LNCAP (cell line): ENCODE measurements at regions not wholly inside any gene's neighbourhood (a gene's known extent, or its start where the extent isn't known, plus 50 kb on each side); places are given as distances from the start of the nearest gene placed in this dataset.

ENCODE experiments used
- TF ChIP-seq, protein P1 (sequence below): fragments of 450-650 bp; IDR thresholded peaks from 2 replicates; pipeline ENCODE4 v1.5.1; 2017; ENCODE audit warnings: mild to moderate bottlenecking

- TF ChIP-seq, protein P1, sequence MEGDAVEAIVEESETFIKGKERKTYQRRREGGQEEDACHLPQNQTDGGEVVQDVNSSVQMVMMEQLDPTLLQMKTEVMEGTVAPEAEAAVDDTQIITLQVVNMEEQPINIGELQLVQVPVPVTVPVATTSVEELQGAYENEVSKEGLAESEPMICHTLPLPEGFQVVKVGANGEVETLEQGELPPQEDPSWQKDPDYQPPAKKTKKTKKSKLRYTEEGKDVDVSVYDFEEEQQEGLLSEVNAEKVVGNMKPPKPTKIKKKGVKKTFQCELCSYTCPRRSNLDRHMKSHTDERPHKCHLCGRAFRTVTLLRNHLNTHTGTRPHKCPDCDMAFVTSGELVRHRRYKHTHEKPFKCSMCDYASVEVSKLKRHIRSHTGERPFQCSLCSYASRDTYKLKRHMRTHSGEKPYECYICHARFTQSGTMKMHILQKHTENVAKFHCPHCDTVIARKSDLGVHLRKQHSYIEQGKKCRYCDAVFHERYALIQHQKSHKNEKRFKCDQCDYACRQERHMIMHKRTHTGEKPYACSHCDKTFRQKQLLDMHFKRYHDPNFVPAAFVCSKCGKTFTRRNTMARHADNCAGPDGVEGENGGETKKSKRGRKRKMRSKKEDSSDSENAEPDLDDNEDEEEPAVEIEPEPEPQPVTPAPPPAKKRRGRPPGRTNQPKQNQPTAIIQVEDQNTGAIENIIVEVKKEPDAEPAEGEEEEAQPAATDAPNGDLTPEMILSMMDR: no peak
Observed at GRCh38 chr13:22427066-22427465, 753.7 kb upstream of the SGCG start.

GRCh38 chr13:22427783-22428182 lies 753.0 kb upstream of the SGCG start:
- TF ChIP-seq, protein P1: no peak

DNA sequence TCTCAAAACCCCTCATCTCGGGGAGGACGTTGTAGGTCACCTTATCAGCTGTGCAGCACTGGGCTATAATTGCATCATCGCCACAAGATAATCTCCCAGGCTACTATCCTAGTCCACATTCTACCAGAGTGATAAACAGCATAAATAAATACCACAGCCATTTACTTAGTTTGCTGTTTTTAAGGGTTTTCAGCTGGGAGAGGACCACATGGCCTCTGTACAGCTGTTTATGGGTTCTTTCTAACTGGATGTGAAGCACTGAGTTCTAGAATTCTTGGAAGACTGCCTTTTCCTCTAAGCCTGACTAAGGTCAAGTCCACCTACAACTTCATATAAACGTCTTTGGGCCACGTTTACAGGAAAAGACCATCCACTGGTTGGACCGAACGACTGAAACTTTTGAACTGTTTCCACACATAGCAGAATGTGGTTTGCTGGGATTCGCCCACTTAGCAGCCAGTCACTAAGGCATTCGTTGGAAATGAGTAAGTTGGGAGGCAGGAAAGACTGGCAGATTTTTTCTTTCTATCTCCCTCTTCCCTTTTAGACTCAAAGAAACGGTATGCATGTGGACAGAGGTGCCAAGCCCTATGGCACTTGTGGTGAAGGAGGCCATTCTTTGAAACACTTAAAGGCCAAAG lies 752.5 kb upstream of the SGCG start:
- TF ChIP-seq, protein P1: no peak

- TF ChIP-seq, protein P1: no peak
Observed at GRCh38 chr13:22432690-22433089, 748.1 kb upstream of the SGCG start.

DNA sequence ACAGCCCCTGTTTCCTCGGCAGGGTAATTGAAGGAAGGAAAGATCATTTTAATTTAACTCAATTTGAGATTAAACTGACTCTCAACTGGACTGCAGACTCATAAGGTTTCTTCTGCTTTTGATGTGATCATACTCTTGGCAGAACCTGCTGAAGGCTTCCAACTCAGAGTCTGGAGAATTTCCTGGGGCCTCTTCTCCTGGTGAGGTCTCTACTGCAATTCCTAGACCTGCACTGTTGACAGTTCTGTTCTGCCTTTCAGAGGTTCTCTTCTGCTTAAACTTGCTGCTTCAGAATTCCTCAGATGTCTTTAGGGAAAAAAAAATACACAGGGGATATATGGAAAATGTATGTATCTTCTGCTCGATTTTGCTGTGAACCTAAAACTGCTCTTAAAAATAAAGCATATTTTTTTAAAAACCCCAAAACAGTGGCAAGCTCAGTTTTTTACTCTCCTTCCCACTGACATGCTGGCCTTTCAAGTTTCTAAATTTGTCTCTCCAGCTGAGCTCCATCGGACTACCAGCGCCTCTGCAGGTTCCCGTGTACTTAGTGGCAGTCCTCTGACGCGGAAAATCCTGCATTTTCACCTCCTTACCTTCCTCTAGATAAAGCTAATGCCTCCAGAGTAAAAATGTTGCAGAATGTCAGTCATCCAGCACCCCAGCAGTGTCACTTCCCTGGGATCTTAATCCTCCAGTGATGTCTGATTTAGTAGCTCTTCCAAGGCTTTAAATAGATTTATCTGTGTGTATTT lies 733.5 kb upstream of the SGCG start:
- TF ChIP-seq, protein P1: no peak

- TF ChIP-seq, protein P1: no peak
Observed at GRCh38 chr13:22449251-22449650, 731.5 kb upstream of the SGCG start.

DNA sequence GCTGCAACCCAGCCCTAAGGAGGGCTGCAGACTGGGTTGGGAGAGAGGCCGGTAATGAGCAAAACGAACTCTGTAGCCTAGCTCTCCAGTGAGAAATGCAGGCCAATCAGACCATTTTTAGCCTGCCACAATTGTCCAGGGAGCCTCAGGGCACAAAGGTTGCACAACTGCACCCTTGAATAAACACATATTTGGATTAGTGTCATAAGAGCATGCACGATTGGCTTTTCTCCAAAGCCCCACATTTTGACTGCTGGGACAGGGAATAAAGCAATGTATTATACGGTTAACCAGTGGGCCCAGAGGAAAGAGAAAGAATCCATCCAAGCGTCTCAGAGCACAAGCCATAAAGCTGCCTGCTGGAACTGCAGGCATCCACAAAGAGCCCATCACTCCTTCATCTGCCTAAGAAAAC lies 729.4 kb upstream of the SGCG start:
- TF ChIP-seq, protein P1: no peak
